ENCODE measurements at regions not wholly inside any gene's neighbourhood (a gene's known extent, or its start where the extent isn't known, plus 50 kb on each side); places are given as distances from the start of the nearest gene placed in this dataset.
"Not testable (repeated sequence)": the region's sequence is repeated elsewhere in the genome, so short reads cannot be mapped to it uniquely, and the experiment has no call there.

- DNase-seq (ENCODE audit: low read depth, low spot score); in situ Hi-C loops (cut with HindIII; ENCODE audit: low pct_unique_long_range_greater_than_20kb, low sequenced_read_pairs): not testable (repeated sequence)
Observed at GRCh38 chr16:47897105-47897504, 258.7 kb downstream of the ABCC12 start.

DNA sequence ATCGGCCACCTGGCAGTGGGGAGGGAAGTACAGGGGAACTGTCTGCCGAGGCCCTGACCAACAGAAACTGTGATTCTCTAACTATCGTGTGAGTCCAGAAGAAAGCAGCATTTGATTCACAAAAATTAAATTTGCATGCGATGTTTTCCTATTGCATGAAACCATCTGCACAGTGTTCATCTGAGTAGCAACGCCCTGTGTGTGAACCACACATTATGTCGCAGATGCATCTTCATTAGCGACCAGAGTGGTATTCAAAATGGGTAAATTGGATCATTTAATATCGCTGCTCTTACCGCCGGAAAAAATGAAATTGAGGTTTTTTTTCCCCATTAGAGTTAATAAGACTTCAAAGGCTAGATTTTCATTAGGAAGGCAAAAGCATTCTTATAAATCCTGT is 260.6 kb downstream of the ABCC12 start:
- in situ Hi-C loops (cut with HindIII; ENCODE audit: low pct_unique_long_range_greater_than_20kb, low sequenced_read_pairs) = no loop called here
- DNase-seq (ENCODE audit: low read depth, low spot score) = no peak

DNA sequence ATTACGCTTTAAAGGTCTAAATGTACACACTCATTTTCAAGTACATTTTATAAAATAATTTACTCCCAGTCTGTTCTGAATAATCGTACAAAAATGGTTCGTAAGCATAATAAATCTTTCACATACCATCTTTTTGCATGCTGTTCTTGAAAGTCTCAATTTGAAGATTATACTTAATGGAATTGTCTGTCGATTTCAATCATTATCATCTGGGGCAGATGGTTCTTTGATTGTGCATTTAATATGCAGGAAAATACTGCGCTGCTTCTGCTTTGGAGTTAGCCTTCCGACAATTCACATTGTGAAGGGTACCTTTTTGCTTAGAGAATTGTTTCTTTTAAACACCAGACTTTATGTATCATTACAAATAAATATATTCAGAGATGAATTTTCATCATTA is 262.8 kb downstream of the ABCC12 start:
- DNase-seq (ENCODE audit: low read depth, low spot score) = no peak
- in situ Hi-C loops (cut with HindIII; ENCODE audit: low pct_unique_long_range_greater_than_20kb, low sequenced_read_pairs) = no loop called here

- in situ Hi-C loops (cut with HindIII; ENCODE audit: low pct_unique_long_range_greater_than_20kb, low sequenced_read_pairs) = no loop called here
- no peak for DNase-seq (ENCODE audit: low read depth, low spot score)
Observed at GRCh38 chr16:47888734-47889133, 267.1 kb downstream of the ABCC12 start.

DNA sequence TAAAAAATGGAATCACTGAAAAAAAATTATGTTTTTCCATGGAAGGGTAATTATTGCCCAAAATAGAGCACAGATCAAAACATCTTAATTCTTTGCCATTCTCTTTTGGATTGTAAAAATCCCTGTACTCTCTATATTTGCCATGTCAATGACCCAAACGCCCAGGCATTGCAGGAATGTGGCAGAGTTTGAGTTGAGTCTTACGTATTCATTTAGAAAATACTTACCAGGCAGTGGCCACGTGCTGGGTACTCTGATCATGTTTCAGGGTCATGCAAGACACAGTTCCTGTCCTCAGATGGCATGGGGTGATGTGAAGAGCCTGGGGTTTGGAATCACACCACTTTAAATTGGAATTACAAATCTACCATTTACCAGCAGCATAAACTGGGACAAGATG is 267.7 kb downstream of the ABCC12 start:
- DNase-seq (ENCODE audit: low read depth, low spot score) = no peak
- in situ Hi-C loops (cut with HindIII; ENCODE audit: low pct_unique_long_range_greater_than_20kb, low sequenced_read_pairs) = no loop called here

DNA sequence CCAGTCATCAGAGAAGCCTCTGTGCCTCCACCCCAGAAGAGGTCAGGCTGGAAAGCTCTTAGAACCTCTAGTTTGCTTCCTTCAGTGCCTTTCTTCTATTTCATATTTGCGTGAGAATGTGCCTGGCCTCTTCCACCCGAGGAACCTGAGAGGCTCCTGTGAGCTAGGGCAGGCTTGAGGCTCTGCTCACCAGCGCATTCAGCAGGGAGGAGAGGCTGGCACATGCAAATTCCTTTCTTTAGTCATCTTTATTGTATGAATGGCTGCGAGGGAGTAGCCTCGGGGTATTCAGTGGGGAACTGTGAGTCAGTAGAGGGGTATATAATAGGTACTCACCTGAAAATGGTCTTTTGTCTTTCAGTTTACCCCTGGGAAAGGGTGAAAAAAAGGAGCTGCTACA is 268.3 kb downstream of the ABCC12 start:
- no peak for DNase-seq (ENCODE audit: low read depth, low spot score)
- in situ Hi-C loops (cut with HindIII; ENCODE audit: low pct_unique_long_range_greater_than_20kb, low sequenced_read_pairs) = no loop called here

DNA sequence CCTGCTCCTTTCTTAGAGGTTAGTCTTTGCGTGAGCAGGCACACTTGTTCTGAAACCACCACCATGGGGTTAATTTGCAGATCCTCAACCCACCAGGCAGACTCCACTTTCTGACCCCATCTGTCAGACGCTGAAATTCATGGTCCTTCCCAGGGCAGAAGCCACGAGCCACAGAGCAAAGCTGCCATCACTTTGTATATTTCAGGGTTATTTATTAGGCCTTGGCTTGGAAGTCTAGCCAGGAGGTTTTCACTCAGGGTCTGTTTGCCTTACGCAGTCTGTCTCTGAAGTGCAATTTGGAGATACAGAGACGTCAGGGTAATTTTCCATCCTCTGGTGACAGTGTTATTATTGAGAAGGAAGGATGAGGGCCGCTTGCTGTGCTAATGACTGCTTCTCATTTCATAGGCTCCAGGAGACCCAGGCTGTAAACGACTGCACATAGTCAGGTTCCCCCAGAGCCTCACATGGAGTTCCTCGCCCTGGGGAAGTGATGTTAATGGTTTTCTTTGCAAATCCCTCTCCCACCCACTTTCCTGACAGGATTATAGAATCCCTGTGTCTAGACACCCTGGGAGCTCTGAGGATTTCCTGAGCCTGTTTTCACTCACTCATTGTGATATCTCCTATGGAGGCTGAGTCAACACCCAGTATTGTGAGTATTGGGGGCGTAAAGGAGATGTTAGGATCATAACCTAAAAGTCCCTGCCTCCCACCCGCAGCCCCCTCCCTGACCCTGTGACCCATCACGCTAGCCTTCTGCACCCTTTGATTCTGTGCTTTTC is 269.0 kb downstream of the ABCC12 start:
- in situ Hi-C loops (cut with HindIII; ENCODE audit: low pct_unique_long_range_greater_than_20kb, low sequenced_read_pairs) = no loop called here
- no peak for DNase-seq (ENCODE audit: low read depth, low spot score)

DNA sequence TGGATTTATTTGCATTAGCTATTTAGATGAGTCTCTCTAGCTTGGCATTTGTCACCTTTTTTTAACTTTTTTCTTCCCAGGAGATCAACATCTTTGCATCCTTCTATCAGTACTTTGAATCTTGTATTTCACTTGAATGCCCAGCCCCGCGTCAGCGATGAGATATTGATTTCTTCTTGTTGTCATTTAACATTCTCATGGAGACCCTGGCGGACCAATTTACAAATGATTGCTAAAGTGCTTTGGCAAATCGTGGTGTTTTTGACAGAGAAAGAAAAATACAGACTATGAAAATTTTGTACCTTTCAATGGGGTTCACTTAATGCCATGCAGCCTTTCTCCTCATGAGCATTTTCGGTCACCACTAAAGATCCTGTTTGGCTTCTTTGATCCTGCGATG is 269.7 kb downstream of the ABCC12 start:
- no peak for DNase-seq (ENCODE audit: low read depth, low spot score)
- in situ Hi-C loops (cut with HindIII; ENCODE audit: low pct_unique_long_range_greater_than_20kb, low sequenced_read_pairs) = no loop called here

GRCh38 chr16:47885489-47885888 is 270.3 kb downstream of the ABCC12 start:
- DNase-seq (ENCODE audit: low read depth, low spot score) = no peak
- in situ Hi-C loops (cut with HindIII; ENCODE audit: low pct_unique_long_range_greater_than_20kb, low sequenced_read_pairs) = no loop called here

- in situ Hi-C loops (cut with HindIII; ENCODE audit: low pct_unique_long_range_greater_than_20kb, low sequenced_read_pairs) = no loop called here
- DNase-seq (ENCODE audit: low read depth, low spot score) = no peak
Observed at GRCh38 chr16:47884116-47884725, 271.6 kb downstream of the ABCC12 start.

- in situ Hi-C loops (cut with HindIII; ENCODE audit: low pct_unique_long_range_greater_than_20kb, low sequenced_read_pairs) = no loop called here
- DNase-seq (ENCODE audit: low read depth, low spot score) = no peak
Observed at GRCh38 chr16:47881574-47881973, 274.2 kb downstream of the ABCC12 start.

DNA sequence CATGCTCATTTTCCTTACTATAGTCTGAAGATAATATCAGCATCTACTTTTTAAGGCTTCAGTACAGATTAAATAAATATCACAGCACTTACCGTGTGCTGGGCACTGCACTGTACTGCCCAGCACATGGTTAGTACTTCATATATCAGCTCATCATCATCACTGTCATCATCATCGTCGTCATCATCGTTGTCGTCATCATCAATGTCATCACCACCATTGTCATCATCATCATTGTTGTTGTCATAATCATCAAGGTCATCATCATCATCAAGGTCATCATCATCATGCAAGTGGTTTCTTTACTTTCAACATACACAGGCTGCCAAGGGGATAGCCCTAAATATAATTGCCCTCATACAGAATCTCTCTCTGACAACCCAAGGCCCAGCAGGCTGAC is 275.1 kb downstream of the ABCC12 start:
- in situ Hi-C loops (cut with HindIII; ENCODE audit: low pct_unique_long_range_greater_than_20kb, low sequenced_read_pairs) = no loop called here
- DNase-seq (ENCODE audit: low read depth, low spot score) = no peak

GRCh38 chr16:47877166-47877565 is 278.6 kb downstream of the ABCC12 start:
- in situ Hi-C loops (cut with HindIII; ENCODE audit: low pct_unique_long_range_greater_than_20kb, low sequenced_read_pairs) = no loop called here
- no peak for DNase-seq (ENCODE audit: low read depth, low spot score)

- in situ Hi-C loops (cut with HindIII; ENCODE audit: low pct_unique_long_range_greater_than_20kb, low sequenced_read_pairs) = no loop called here
- no peak for DNase-seq (ENCODE audit: low read depth, low spot score)
Observed at GRCh38 chr16:47876511-47876910, 279.3 kb downstream of the ABCC12 start.

DNA sequence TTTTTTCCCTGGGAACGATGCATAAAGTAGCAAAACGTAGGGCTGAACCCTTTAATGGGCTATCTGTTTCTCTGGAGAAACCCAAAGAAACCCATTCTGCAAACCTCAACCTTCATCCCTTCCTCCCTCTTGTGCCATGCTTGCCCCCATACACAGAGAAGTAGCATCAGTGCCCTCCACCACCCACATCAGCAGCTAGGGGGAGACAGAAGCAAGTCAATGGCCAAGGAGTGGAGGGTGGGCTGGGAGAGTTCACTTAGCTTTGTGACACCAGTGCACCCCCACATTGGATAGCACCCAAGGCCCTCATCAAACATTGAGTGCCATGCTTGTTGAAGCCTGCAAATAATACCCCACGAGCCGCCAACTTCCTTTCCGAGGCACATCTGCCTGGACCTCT is 282.4 kb downstream of the ABCC12 start:
- in situ Hi-C loops (cut with HindIII; ENCODE audit: low pct_unique_long_range_greater_than_20kb, low sequenced_read_pairs) = no loop called here
- peak; percentile 64 for DNase-seq (ENCODE audit: low read depth, low spot score)

DNA sequence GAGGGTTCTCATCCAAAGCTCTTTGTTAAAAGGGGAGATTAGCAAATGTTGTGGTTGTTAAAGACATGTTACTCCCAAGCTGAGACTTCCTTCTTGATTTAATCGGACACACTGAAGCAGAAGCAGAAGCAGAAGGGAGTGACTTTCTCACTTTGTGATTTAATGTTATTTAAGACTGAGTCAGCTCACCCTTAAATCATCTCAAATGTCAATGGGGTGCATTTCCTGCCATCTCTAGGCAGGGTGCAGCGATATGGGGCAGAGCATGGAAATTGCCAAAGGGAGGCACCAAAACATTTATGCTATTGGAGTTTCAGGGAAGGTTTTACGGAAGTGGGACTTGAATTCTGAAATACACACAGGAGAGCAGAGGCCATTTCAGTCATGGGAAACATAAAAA is 283.6 kb downstream of the ABCC12 start:
- in situ Hi-C loops (cut with HindIII; ENCODE audit: low pct_unique_long_range_greater_than_20kb, low sequenced_read_pairs) = no loop called here
- DNase-seq (ENCODE audit: low read depth, low spot score) = no peak

DNA sequence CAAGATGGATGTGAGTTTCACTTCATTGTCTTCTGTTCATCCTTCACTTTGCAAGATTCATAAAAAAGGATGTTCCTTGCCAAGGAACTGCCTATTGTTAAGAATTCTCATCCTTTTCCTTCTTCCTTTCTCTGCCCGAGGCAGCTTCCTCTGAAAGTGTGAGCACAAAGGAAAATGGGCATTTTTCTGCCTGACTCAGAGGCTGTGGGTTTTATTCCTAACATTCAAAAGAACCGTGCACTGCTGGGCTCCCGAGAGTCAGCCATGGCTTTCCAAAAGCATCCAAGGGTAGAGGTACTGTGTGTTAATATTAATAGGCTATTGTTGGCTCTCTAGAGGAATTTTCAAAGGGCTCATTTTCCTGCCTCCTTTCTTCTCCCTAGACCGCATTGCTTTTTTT is 289.4 kb downstream of the ABCC12 start:
- in situ Hi-C loops (cut with HindIII; ENCODE audit: low pct_unique_long_range_greater_than_20kb, low sequenced_read_pairs) = no loop called here
- no peak for DNase-seq (ENCODE audit: low read depth, low spot score)

- in situ Hi-C loops (cut with HindIII; ENCODE audit: low pct_unique_long_range_greater_than_20kb, low sequenced_read_pairs) = no loop called here
Observed at GRCh38 chr16:47865337-47865855, 290.4 kb downstream of the ABCC12 start.

GRCh38 chr16:47864262-47864661 is 291.5 kb downstream of the ABCC12 start:
- DNase-seq (ENCODE audit: low read depth, low spot score); in situ Hi-C loops (cut with HindIII; ENCODE audit: low pct_unique_long_range_greater_than_20kb, low sequenced_read_pairs): not testable (repeated sequence)

More at GRCh38 chr16:47865337-47865855, 290.4 kb downstream of the ABCC12 start:
- DNase-seq (ENCODE audit: low read depth, low spot score) = no peak
